Breast epithelium (tissue), 3 donors: ENCODE measurements at regions not wholly inside any gene's neighbourhood (a gene's known extent, or its start where the extent isn't known, plus 50 kb on each side); places are given as distances from the start of the nearest gene placed in this dataset.

Source experiments
- CTCF ChIP-seq, 3 donors: fragments of 450-650 bp; IDR thresholded peaks; one replicate each; pipeline ENCODE4 v1.5.1; 2016 to 2017; ENCODE audit warnings: antibody characterized with exemption in 3 of 3, mild to moderate bottlenecking in 3 of 3, moderate library complexity in 3 of 3
- POLR2A ChIP-seq: fragments of 450-650 bp; IDR thresholded peaks from one replicate; pipeline ENCODE4 v1.6.1; 2016; ENCODE audit warnings: antibody characterized with exemption, mild to moderate bottlenecking, moderate library complexity
- POLR2AphosphoS5 ChIP-seq, 3 donors: sonication (generic); formaldehyde crosslinking; IDR thresholded peaks; one replicate each; pipeline ENCODE4 v1.6.1; 2017; ENCODE audit warnings: antibody characterized with exemption in 3 of 3

- TF ChIP-seq CTCF (IDR thresholded peaks at IDR 0.05) (no peak), POLR2A (no peak), POLR2AphosphoS5 (IDR thresholded peaks at IDR 0.05) (no peak)
Measured at GRCh38 chr22:48761546-48761945, 1066.1 kb downstream of the BRD1 start.
